ENCODE measurements at regions not wholly inside any gene's neighbourhood (a gene's known extent, or its start where the extent isn't known, plus 50 kb on each side); places are given as distances from the start of the nearest gene placed in this dataset.

DNA sequence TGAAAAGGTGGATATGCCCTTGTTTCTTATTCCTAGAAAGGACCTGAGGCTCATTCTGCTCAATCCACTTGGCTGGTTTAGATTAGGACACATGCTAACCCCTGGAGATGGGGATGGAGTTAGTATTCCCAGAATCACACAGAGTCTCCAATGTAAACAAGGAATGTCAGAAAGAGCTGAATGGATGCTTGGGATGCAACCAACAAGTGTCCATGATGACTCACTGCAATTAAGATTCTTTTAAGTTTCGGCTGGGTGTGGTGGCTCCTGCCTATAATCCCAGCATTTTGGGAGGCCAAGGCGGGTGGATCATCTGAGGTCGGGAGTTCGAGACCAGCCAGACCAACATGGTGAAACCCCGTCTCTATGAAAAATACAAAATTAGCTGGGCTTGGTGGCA lies 315.5 kb upstream of the AZI2 start:
- H3K4me1 Mint-ChIP-seq (ENCODE audit: low read depth, unreplicated experiment), result no peaks in the 10 kb centered on the region
- no TSS peak for BruUV-seq (replicated peaks)
- no peaks in the 10 kb centered on the region for H3K36me3 Mint-ChIP-seq (ENCODE audit: insufficient read depth, unreplicated experiment)

GRCh38 chr3:28667646-28668621 lies 319.3 kb upstream of the AZI2 start:
- intact Hi-C loops (cut with micrococcal nuclease; ENCODE audit: unreplicated experiment), result loop anchor here (1.0 to 10.0 kb wide), 3 partner anchors 59 to 1097 kb away; no protein-coding TSS in a partner anchor
- TF ChIP-seq, protein P1, sequence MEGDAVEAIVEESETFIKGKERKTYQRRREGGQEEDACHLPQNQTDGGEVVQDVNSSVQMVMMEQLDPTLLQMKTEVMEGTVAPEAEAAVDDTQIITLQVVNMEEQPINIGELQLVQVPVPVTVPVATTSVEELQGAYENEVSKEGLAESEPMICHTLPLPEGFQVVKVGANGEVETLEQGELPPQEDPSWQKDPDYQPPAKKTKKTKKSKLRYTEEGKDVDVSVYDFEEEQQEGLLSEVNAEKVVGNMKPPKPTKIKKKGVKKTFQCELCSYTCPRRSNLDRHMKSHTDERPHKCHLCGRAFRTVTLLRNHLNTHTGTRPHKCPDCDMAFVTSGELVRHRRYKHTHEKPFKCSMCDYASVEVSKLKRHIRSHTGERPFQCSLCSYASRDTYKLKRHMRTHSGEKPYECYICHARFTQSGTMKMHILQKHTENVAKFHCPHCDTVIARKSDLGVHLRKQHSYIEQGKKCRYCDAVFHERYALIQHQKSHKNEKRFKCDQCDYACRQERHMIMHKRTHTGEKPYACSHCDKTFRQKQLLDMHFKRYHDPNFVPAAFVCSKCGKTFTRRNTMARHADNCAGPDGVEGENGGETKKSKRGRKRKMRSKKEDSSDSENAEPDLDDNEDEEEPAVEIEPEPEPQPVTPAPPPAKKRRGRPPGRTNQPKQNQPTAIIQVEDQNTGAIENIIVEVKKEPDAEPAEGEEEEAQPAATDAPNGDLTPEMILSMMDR (IDR thresholded peaks at IDR 0.05; ENCODE audit: unreplicated experiment), result peak; percentile 48
- no TSS peak for BruUV-seq (replicated peaks)
- DNase-seq, result peak; percentile 63
- no peak overlapping the region for H3K27ac Mint-ChIP-seq (ENCODE audit: unreplicated experiment)
- H3K4me1 Mint-ChIP-seq (ENCODE audit: low read depth, unreplicated experiment), result no peaks in the 10 kb centered on the region
- CTCF ChIA-PET, result interaction anchor here (0.6 to 1.7 kb wide), 12 partner anchors 9 to 1097 kb away, joined by 3 to 16 read pairs (median 4); no protein-coding TSS in a partner anchor
- H3K4me3 Mint-ChIP-seq (ENCODE audit: low read depth, unreplicated experiment), result no peak overlapping the region
- no peaks in the 10 kb centered on the region for H3K36me3 Mint-ChIP-seq (ENCODE audit: insufficient read depth, unreplicated experiment)
- no peaks in the 10 kb centered on the region for H3K9me3 Mint-ChIP-seq (ENCODE audit: low read depth, unreplicated experiment)
- no peaks in the 10 kb centered on the region for H3K27me3 Mint-ChIP-seq (ENCODE audit: unreplicated experiment)

More for the DNA sequence above, 315.5 kb upstream of the AZI2 start:
- Mint-ChIP-seq H3K9me3 (ENCODE audit: low read depth, unreplicated experiment) (no peaks in the 10 kb centered on the region), H3K4me3 (ENCODE audit: low read depth, unreplicated experiment) (no peak overlapping the region), H3K27me3 (ENCODE audit: unreplicated experiment) (no peaks in the 10 kb centered on the region), H3K27ac (ENCODE audit: unreplicated experiment) (no peak overlapping the region)
- CTCF ChIA-PET, result no interaction called here
- DNase-seq, result no peak
- intact Hi-C loops (cut with micrococcal nuclease; ENCODE audit: unreplicated experiment), result loop anchor here (10.0 kb wide), 2 partner anchors 191 to 1101 kb away; no protein-coding TSS in a partner anchor
- TF ChIP-seq, protein P1 (IDR thresholded peaks at IDR 0.05; ENCODE audit: unreplicated experiment), result no peak

DNA sequence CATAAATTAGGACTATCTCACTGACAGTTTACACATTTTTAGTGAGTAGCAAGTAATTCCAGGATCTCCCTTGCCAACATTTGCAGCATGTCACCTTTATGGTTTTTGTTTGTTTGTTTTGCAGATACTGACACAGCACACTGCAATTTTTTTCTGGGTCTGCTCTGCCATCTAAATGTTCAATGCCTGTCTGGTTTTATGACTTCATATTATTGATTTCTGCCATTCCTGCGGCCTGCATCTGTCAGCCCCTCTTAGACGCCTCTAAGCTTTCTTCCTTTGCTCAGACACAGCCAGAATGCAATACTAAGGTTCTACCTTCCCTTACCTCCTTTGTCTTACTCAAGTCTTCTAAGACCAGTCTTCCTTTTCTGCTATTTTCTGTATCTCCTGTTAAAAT lies 321.2 kb upstream of the AZI2 start:
- BruUV-seq (replicated peaks), result no TSS peak
- CTCF ChIA-PET, result no interaction called here
- Mint-ChIP-seq H3K4me1 (ENCODE audit: low read depth, unreplicated experiment) (no peaks in the 10 kb centered on the region), H3K9me3 (ENCODE audit: low read depth, unreplicated experiment) (no peaks in the 10 kb centered on the region), H3K36me3 (ENCODE audit: insufficient read depth, unreplicated experiment) (no peaks in the 10 kb centered on the region), H3K27ac (ENCODE audit: unreplicated experiment) (no peak overlapping the region), H3K4me3 (ENCODE audit: low read depth, unreplicated experiment) (no peak overlapping the region), H3K27me3 (ENCODE audit: unreplicated experiment) (no peaks in the 10 kb centered on the region)
- intact Hi-C loops (cut with micrococcal nuclease; ENCODE audit: unreplicated experiment), result loop anchor here (10.0 kb wide), 2 partner anchors 185 to 1095 kb away; no protein-coding TSS in a partner anchor
- TF ChIP-seq, protein P1 (IDR thresholded peaks at IDR 0.05; ENCODE audit: unreplicated experiment), result no peak
- no peak for DNase-seq

DNA sequence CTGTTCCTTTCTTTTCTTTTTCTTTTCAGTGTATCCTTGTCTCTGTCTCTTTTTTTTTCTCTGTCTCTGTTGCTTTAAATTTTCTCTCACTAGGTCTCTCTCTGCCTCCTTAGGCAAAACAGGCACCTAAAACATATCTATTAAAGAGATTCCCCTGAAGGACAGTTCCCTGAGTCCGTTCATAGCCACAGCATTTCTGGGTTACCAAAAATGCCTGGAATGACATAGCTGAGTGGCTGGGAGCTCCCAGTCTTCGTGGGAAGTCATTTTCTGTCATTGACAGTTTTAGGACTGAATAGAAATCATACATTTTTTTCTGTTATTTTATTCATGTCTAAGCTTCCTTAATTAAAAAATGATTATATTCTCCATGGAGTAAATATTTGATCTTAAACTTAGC lies 323.8 kb upstream of the AZI2 start:
- CTCF ChIA-PET, result interaction anchor here (0.6 kb wide), 1 partner anchor 136 kb away, joined by 5 read pairs; no protein-coding TSS in a partner anchor
- Mint-ChIP-seq H3K27me3 (ENCODE audit: unreplicated experiment) (no peaks in the 10 kb centered on the region), H3K4me3 (ENCODE audit: low read depth, unreplicated experiment) (no peak overlapping the region), H3K36me3 (ENCODE audit: insufficient read depth, unreplicated experiment) (no peaks in the 10 kb centered on the region), H3K4me1 (ENCODE audit: low read depth, unreplicated experiment) (no peaks in the 10 kb centered on the region), H3K27ac (ENCODE audit: unreplicated experiment) (no peak overlapping the region), H3K9me3 (ENCODE audit: low read depth, unreplicated experiment) (no peaks in the 10 kb centered on the region)
- TF ChIP-seq, protein P1 (IDR thresholded peaks at IDR 0.05; ENCODE audit: unreplicated experiment), result no peak
- no peak for DNase-seq
- BruUV-seq (replicated peaks), result no TSS peak
- intact Hi-C loops (cut with micrococcal nuclease; ENCODE audit: unreplicated experiment), result no loop called here

Measured in Calu3 (cell line).